ENCODE measurements at regions not wholly inside any gene's neighbourhood (a gene's known extent, or its start where the extent isn't known, plus 50 kb on each side); places are given as distances from the start of the nearest gene placed in this dataset.

DNA sequence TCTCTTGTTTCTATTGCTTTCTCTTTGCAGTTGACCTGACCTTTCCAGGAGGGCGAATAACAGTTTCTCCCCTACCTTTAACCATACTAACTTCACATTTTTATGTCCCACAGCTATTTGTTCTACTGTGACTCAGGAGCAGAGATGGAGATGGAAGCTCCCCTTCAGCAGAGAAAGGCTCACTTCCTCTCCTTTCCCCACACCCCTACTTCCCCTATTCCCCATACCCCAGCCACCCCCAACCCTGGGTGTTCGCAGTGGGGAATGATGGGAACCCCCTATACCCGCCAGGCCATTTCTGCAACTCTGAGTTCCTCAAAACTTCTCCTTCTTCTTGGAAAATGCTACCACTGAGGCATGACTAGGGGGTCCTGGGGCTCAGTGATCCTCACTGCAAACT lies 285.4 kb upstream of the MGAT5 start:
- H3K4me3 ChIP-seq (ENCODE audit: low read depth, low read length) = no peak overlapping the region
- TF ChIP-seq, protein P1, sequence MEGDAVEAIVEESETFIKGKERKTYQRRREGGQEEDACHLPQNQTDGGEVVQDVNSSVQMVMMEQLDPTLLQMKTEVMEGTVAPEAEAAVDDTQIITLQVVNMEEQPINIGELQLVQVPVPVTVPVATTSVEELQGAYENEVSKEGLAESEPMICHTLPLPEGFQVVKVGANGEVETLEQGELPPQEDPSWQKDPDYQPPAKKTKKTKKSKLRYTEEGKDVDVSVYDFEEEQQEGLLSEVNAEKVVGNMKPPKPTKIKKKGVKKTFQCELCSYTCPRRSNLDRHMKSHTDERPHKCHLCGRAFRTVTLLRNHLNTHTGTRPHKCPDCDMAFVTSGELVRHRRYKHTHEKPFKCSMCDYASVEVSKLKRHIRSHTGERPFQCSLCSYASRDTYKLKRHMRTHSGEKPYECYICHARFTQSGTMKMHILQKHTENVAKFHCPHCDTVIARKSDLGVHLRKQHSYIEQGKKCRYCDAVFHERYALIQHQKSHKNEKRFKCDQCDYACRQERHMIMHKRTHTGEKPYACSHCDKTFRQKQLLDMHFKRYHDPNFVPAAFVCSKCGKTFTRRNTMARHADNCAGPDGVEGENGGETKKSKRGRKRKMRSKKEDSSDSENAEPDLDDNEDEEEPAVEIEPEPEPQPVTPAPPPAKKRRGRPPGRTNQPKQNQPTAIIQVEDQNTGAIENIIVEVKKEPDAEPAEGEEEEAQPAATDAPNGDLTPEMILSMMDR (conservative IDR thresholded peaks at IDR 0.05; ENCODE audit: low read depth, low read length) = no peak

DNA sequence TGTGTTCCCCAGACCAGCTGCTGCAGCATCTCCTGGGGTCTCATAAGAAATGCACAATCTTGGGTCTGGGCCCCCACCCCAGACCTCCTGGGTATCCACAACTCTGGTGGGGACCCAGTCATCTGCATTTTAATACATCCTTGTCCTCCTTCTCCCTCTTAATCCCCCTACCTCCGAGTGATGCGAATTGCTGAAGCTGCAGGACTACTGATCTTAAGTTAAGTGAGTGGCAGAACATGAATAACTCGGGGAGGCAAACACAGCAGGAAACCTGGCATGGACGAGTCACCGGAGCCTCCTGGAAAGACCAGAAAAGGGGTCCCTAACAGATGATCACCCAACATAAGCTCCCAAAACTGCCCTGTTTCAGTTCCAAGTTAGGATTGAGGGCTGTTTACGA lies 283.2 kb upstream of the MGAT5 start:
- no peak for DNase-seq (ENCODE audit: low read depth)
- TF ChIP-seq, protein P1 (conservative IDR thresholded peaks at IDR 0.05; ENCODE audit: low read depth, low read length) = no peak
- no peak overlapping the region for H3K4me3 ChIP-seq (ENCODE audit: low read depth, low read length)

More for the DNA sequence above, 285.4 kb upstream of the MGAT5 start:
- no peak for DNase-seq (ENCODE audit: low read depth)

DNA sequence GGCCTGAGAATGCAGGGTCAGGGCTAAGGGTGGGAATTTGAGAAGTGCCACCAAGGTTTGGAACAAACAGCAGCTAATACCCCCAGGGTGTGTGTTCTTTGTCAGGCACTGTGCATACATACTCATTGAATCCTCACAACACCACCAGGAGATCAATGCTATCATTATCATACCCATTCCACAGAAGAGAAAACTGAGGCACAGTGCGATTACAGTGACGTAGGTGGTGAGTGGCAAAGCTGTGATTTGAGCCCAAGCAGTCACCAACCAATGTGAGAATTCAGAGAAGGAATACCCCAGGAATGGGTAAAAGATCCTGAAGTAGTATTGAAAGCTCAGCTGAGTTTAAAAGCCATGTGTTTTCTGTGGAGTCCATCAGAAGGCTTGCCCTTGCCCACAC lies 281.6 kb upstream of the MGAT5 start:
- TF ChIP-seq, protein P1 (conservative IDR thresholded peaks at IDR 0.05; ENCODE audit: low read depth, low read length) = no peak
- DNase-seq (ENCODE audit: low read depth) = no peak
- H3K4me3 ChIP-seq (ENCODE audit: low read depth, low read length) = no peak overlapping the region

DNA sequence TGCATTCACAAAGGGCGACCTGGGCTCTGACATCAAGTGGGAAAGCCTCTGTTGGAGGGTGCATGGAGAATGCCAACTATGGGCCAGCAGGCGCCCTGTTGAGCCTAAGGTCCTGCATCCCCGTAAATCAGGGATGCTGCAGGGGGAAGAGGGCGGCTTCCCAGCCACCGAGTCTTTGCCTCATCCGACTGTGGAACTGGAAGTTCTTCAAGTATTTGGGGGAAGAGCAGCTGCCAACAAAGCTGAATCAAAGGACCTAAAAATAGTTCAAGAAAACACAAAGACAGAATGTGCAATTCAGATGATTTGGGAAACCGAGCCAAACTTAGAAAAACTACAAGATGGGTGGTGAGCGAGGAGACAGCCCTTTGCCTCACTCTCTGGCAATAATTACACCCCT lies 281.1 kb upstream of the MGAT5 start:
- H3K4me3 ChIP-seq (ENCODE audit: low read depth, low read length) = no peak overlapping the region
- no peak for DNase-seq (ENCODE audit: low read depth)
- TF ChIP-seq, protein P1 (conservative IDR thresholded peaks at IDR 0.05; ENCODE audit: low read depth, low read length) = no peak

DNA sequence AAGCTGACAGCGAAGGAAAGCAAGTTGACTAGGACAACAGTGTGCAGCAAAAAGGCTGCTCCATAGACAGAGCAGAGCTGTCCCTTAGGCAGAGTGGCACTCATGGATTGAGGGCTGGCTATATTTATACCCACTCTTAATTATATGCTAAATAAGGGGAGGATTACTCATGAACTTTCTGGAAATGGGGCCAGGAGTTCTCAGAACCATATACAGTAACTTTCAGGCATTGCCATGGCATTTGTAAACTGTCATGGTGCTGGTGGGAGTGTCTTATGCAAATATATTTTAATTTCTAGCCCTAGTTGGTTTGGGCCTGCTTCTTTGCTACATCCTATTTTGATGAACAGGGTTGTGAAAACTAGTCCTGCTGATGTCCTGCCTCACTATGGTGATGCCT lies 279.5 kb upstream of the MGAT5 start:
- TF ChIP-seq, protein P1 (conservative IDR thresholded peaks at IDR 0.05; ENCODE audit: low read depth, low read length) = no peak
- DNase-seq (ENCODE audit: low read depth) = no peak
- no peak overlapping the region for H3K4me3 ChIP-seq (ENCODE audit: low read depth, low read length)

DNA sequence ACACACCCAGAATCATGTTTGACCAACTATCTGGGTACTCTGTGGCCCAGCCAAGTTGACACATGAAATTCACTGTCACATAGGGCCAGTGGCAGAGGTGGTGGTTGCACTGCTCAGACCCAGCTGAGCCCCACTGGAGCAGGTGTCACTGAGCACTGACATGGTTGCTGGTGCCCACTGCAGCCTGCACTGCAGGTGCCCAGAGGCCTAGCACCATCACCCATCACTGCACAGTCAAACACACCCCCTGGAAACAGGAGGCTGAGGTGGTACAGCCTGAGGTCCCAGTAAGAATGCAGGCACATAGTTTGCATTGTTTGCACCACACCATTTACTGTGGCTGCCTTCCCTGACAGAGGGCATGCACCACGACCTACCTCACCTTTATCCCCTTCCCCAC lies 278.7 kb upstream of the MGAT5 start:
- TF ChIP-seq, protein P1 (conservative IDR thresholded peaks at IDR 0.05; ENCODE audit: low read depth, low read length) = no peak
- no peak overlapping the region for H3K4me3 ChIP-seq (ENCODE audit: low read depth, low read length)
- DNase-seq (ENCODE audit: low read depth) = no peak

DNA sequence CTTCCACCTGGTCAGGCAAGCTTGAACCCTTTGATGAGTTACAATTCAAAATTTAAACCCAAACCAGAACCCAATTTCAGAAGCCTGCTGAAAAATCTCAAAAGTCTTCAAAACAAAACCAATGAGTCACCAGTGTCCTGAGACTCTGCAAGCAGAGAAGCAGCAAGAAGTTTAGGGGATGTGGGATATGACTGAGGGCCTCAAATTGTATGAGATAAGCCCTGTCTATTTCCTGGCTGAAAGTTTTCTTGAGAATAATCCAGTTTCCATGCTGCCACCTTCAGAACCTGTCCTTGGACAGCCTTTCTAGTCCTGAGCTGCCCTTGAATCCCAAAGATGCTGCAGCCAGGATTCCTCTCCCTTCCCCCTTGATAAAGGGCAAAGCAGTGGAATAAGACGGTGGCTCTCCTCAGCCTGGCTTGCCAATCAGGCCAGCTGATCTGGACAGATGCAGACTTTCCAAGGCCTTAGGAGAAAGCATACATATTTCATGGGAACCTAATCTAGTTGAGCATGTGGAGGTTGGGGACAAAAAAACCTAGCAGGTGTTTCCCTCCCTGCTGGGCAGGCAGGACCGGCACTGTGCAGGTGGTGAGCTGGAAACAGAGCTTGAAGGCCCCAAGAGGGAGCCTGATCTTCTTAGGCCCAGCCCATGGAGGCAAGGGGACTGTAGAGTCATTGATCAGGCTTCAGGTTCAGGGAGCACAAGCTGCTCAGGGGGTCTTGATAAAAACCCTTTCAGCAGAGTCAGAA lies 278.0 kb upstream of the MGAT5 start:
- H3K4me3 ChIP-seq (ENCODE audit: low read depth, low read length) = no peak overlapping the region
- DNase-seq (ENCODE audit: low read depth) = no peak
- TF ChIP-seq, protein P1 (conservative IDR thresholded peaks at IDR 0.05; ENCODE audit: low read depth, low read length) = no peak
